IMR-90 (cell line): ENCODE measurements at regions not wholly inside any gene's neighbourhood (a gene's known extent, or its start where the extent isn't known, plus 50 kb on each side); places are given as distances from the start of the nearest gene placed in this dataset.
A peak's percentile ranks its signal among the peaks of the same experiment; 100 is the strongest.

Experiments
- ATAC-seq: fragments of 200-7000 bp; cut with Tn5 transposase; 2 replicates; pipeline ENCODE4 v1.9.1; 2020; ENCODE audit warnings: low read depth, mild to moderate bottlenecking, moderate library complexity
- BruUV-seq: library from RNA; stranded (reverse); fragments of 400-500 nt; replicated peaks from 2 replicates; lab custom pipeline; 2021; lab: Mats Ljungman, UMichigan
- CTCF ChIA-PET: fragments of 300-600 bp; formaldehyde crosslinking; extraction: SDS; loops from one replicate; lab custom pipeline; 2021; ENCODE audit warnings: antibody characterized with exemption; lab: Yijun Ruan, JAX
- POLR2A ChIA-PET: fragments of 300-600 bp; sonication (Branson Sonifier 250); formaldehyde crosslinking; loops from one replicate; lab custom pipeline; 2022; ENCODE audit warnings: antibody characterized with exemption; ENCODE audit not compliant: unreplicated experiment; lab: Charles Lee
- DNase-seq: peaks from one replicate; pipeline ENCODE4 v3.0.0; 2013
- H2AFZ ChIP-seq: replicated peaks from 2 replicates; pipeline ENCODE3; 2013; ENCODE audit warnings: low read length, mild to moderate bottlenecking; ENCODE audit not compliant: poor library complexity
- H2AK5ac ChIP-seq: 2 replicates; pipeline ENCODE4 v1.6.1; 2013; ENCODE audit warnings: low read depth, low read length, inconsistent platforms
- H2AK9ac ChIP-seq: replicated peaks from 2 replicates; pipeline ENCODE3; 2013; ENCODE audit warnings: mild to moderate bottlenecking, low read depth, low read length, moderate library complexity; ENCODE audit not compliant: poor library complexity
- H2BK120ac ChIP-seq: 2 replicates; pipeline ENCODE4 v1.6.1; 2013; ENCODE audit warnings: low read depth, low read length, inconsistent platforms
- H2BK15ac ChIP-seq: 3 replicates; pipeline ENCODE4 v1.6.1; 2013; ENCODE audit warnings: low read depth, low read length, inconsistent platforms
- H2BK20ac ChIP-seq: 2 replicates; pipeline ENCODE4 v1.6.1; 2013; ENCODE audit warnings: low read depth, mild to moderate bottlenecking, inconsistent platforms, low read length, moderate library complexity
- H2BK5ac ChIP-seq: 2 replicates; pipeline ENCODE4 v1.6.1; 2013; ENCODE audit warnings: mild to moderate bottlenecking, low read depth, low read length, inconsistent platforms; ENCODE audit not compliant: poor library complexity, severe bottlenecking
- H3K14ac ChIP-seq: replicated peaks from 2 replicates; pipeline ENCODE4 v1.6.1; 2013; ENCODE audit warnings: low read depth, low read length, inconsistent platforms
- H3K18ac ChIP-seq: 2 replicates; pipeline ENCODE4 v1.6.1; 2013; ENCODE audit warnings: low read depth, low read length, control low read depth
- H3K23ac ChIP-seq: 2 replicates; pipeline ENCODE4 v1.6.1; 2013; ENCODE audit warnings: low read depth, low read length, inconsistent platforms
- H3K27ac ChIP-seq: 2 replicates; pipeline ENCODE4 v1.5.1; 2013; ENCODE audit warnings: mild to moderate bottlenecking, control low read depth, low read length; ENCODE audit not compliant: insufficient read depth
- H3K27me3 ChIP-seq: 2 replicates; pipeline ENCODE4 v1.6.1; 2013; ENCODE audit warnings: low read length; ENCODE audit not compliant: control insufficient read depth, insufficient read depth
- H3K36me3 ChIP-seq: 2 replicates; pipeline ENCODE4 v1.6.1; 2013; ENCODE audit warnings: low read length, mixed read lengths; ENCODE audit not compliant: control insufficient read depth, insufficient read depth
- H3K4ac ChIP-seq: 2 replicates; pipeline ENCODE4 v1.6.1; 2013; ENCODE audit warnings: low read depth, low read length, inconsistent platforms
- H3K4me1 ChIP-seq: 2 replicates; pipeline ENCODE4 v1.6.1; 2013; ENCODE audit warnings: low read length, mixed read lengths; ENCODE audit not compliant: control insufficient read depth, insufficient read depth
- H3K4me2 ChIP-seq: 2 replicates; pipeline ENCODE4 v1.6.1; 2013; ENCODE audit warnings: low read depth, mild to moderate bottlenecking, control low read depth, low read length, moderate library complexity
- H3K4me3 ChIP-seq: 2 replicates; pipeline ENCODE4 v1.5.1; 2013; ENCODE audit warnings: low read depth, mild to moderate bottlenecking, control low read depth, low read length, moderate library complexity; ENCODE audit not compliant: insufficient read depth
- H3K56ac ChIP-seq: 2 replicates; pipeline ENCODE4 v1.6.1; 2013; ENCODE audit warnings: low read length, inconsistent platforms; ENCODE audit not compliant: insufficient read depth; ENCODE audit errors: extremely low read depth
- H3K79me1 ChIP-seq, 2 experiments: 2 replicates each; pipeline ENCODE4 v1.6.1; 2013; ENCODE audit warnings: low read length in 2 of 2, inconsistent platforms in 1 of 2, low read depth in 1 of 2
- H3K9ac ChIP-seq: 2 replicates; pipeline ENCODE4 v1.6.1; 2013; ENCODE audit warnings: low read depth, low read length, control low read depth
- H3K9me1 ChIP-seq: 2 replicates; pipeline ENCODE4 v1.6.1; 2013; ENCODE audit warnings: low read length, inconsistent platforms; ENCODE audit not compliant: insufficient read depth
- H3K9me3 ChIP-seq: 2 replicates; pipeline ENCODE4 v1.6.1; 2013; ENCODE audit warnings: low read length; ENCODE audit not compliant: control insufficient read depth, insufficient read depth
- H4K20me1 ChIP-seq: 2 replicates; pipeline ENCODE4 v1.6.1; 2013; ENCODE audit warnings: low read length, inconsistent platforms; ENCODE audit not compliant: insufficient read depth
- H4K5ac ChIP-seq: 2 replicates; pipeline ENCODE4 v1.6.1; 2013; ENCODE audit warnings: mild to moderate bottlenecking, low read depth, low read length, control low read depth
- H4K8ac ChIP-seq, 2 experiments: 2 replicates each; pipeline ENCODE4 v1.6.1; 2013; ENCODE audit warnings: low read depth in 2 of 2, low read length in 2 of 2, control low read depth in 1 of 2, inconsistent platforms in 1 of 2
- H4K91ac ChIP-seq: 2 replicates; pipeline ENCODE4 v1.6.1; 2013; ENCODE audit warnings: low read depth, low read length, inconsistent platforms; ENCODE audit not compliant: insufficient read depth
- CEBPB ChIP-seq: IDR thresholded peaks from 2 replicates; pipeline ENCODE4 v1.6.1; 2012; ENCODE audit warnings: low read depth, low read length, improper control_type of control experiment
- CHD1 ChIP-seq: IDR thresholded peaks from 2 replicates; pipeline ENCODE4 v1.6.1; 2012; ENCODE audit warnings: low read depth, low read length, improper control_type of control experiment
- ELK1 ChIP-seq: fragments of 150-350 bp; IDR thresholded peaks from 2 replicates; pipeline ENCODE4 v1.6.1; 2016; ENCODE audit warnings: low read depth, mild to moderate bottlenecking, low read length, moderate library complexity, borderline replicate concordance
- FOS ChIP-seq: fragments of 150-350 bp; IDR thresholded peaks from 2 replicates; pipeline ENCODE4 v1.6.1; 2016; ENCODE audit warnings: low read depth, low read length
- MAFK ChIP-seq: IDR thresholded peaks from 2 replicates; pipeline ENCODE4 v1.6.1; 2012; ENCODE audit warnings: low read depth, low read length, improper control_type of control experiment
- MAZ ChIP-seq: IDR thresholded peaks from 2 replicates; pipeline ENCODE4 v1.6.1; 2012; ENCODE audit warnings: low read depth, mild to moderate bottlenecking, low read length, improper control_type of control experiment, moderate library complexity, borderline replicate concordance
- MXI1 ChIP-seq: IDR thresholded peaks from 2 replicates; pipeline ENCODE4 v1.6.1; 2012; ENCODE audit warnings: low read depth, mild to moderate bottlenecking, low read length, moderate library complexity, borderline replicate concordance
- POLR2A ChIP-seq: IDR thresholded peaks from 2 replicates; pipeline ENCODE4 v1.6.1; 2012; ENCODE audit warnings: mild to moderate bottlenecking, low read depth, low read length
- SMC3 ChIP-seq: fragments of 150-350 bp; IDR thresholded peaks from 2 replicates; pipeline ENCODE4 v1.6.1; 2016; ENCODE audit warnings: low read depth, mild to moderate bottlenecking, antibody characterized with exemption, low read length, moderate library complexity
- USF2 ChIP-seq: fragments of 150-350 bp; IDR thresholded peaks from 2 replicates; pipeline ENCODE4 v1.6.1; 2017; ENCODE audit warnings: mild to moderate bottlenecking, antibody characterized with exemption, low read length, low read depth
- WGBS, 2 experiments: methylation state at CpG; one replicate each; pipeline versions ENCODE4 v1.1.5 to v1.1.7; 2013; ENCODE audit warnings: missing lambda C conversion rate in 2 of 2; ENCODE audit not compliant: insufficient read length in 1 of 2; ENCODE audit errors: extremely low coverage in 2 of 2; 5-methylcytosine and 5-hydroxymethylcytosine counted together
- dilution Hi-C: fragments of 300-500 bp; cut with HindIII; formaldehyde crosslinking; loops from one replicate; pipeline ENCODE4 v1.14.3; 2018; ENCODE audit warnings: low sequenced_read_pairs; ENCODE audit not compliant: unreplicated experiment
- in situ Hi-C: fragments of 300-500 bp; cut with MboI; formaldehyde crosslinking; loops from 3 replicates; pipeline ENCODE4 v1.14.3; 2019; ENCODE audit warnings: low sequenced_read_pairs, inconsistent platforms, mixed read lengths
- intact Hi-C: fragments of 100-400 bp; cut with micrococcal nuclease; formaldehyde crosslinking; loops from 2 replicates; pipeline ENCODE4 v1.10.0; 2022
- TF ChIP-seq, protein P1 (sequence below): conservative IDR thresholded peaks from 2 replicates; pipeline ENCODE4 v1.5.1; 2012; ENCODE audit warnings: mild to moderate bottlenecking, low read depth, low read length, improper control_type of control experiment

DNA sequence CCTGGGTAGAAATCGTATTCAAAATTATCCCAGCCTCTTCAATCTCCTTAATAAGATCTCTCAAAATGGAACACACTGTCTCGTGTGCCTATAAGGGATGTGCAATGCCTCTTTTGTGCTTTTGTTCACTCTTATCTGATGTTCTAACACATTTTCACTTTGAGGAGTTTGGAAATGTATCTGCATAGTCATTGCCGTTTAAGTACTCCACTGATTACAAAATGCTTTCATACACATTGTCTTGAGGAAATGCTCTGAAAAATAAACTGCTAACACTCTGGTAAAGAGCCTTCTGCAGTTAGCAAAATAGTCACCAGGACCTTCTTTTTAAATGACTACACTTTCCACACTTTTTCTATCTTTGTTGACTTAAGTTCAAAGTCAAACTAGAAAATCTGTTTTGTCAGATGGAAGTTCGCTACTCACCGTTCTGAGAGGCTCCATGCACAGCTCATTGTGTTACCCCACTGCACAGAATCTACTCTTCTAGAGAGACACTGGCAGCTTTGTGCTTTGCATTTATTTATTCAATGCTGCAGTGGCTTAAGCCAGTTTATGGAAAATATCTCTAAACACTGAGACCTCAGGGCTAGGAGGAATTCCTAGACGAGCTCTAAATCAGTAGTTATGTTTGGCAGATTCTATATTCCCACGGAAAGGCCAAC is 159.0 kb downstream of the CHIC2 start (continued):
- no peak for TF ChIP-seq MXI1

DNA sequence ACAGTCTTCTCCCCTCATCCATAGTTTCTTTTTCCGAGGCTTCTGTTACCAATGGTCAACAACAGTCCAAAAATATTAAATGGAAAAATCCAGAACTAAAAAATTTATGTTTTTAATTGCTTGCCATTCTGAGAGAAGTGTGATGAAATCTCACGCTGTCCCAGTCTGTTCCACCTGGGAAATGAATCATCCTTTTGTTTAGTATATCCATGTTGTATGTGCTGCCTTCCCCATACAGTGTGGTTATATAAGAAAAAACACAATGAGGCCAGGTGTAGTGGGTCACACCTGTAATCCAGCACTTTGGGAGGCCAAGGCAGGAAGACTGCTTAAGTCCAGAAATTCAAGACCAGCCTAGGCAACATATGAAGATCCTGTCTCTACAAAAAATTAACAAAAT is 161.6 kb downstream of the CHIC2 start:
- in situ Hi-C loops (loop anchor here (10.0 to 25.0 kb wide), 2 partner anchors 715 to 888 kb away; no protein-coding TSS in a partner anchor), dilution Hi-C loops (no loop called here), intact Hi-C loops (no loop called here)
- Histone ChIP-seq H2BK20ac (no peak overlapping the region), H3K4me1 (peaks cover 17% of the 10 kb centered on the region), H4K8ac (no peak overlapping the region), H2AK5ac (0 out of 2 replicates have a peak overlapping the region, but pooled peaks have one; percentile 38), H3K36me3 (no peaks in the 10 kb centered on the region), H2BK5ac (no peak overlapping the region), H3K79me1 (0 out of 4 replicates have a peak, but pooled peaks cover 0 to 4% of the 10 kb centered on the region in 2 experiments), H4K5ac (no peak overlapping the region), H3K9ac (no peak overlapping the region), H3K4me2 (no peak overlapping the region), H3K18ac (no peak overlapping the region), H4K20me1 (no peaks in the 10 kb centered on the region), H4K91ac (no peak overlapping the region), H2BK120ac (no peak overlapping the region), H2AFZ (no peak overlapping the region), H3K9me3 (no peaks in the 10 kb centered on the region), H3K14ac (no peak overlapping the region), H3K27ac (no peak overlapping the region), H3K27me3 (no peaks in the 10 kb centered on the region), H3K9me1 (peaks cover 3% of the 10 kb centered on the region; the same call in 1 of the 2 replicates), H3K4me3 (no peak overlapping the region), H2AK9ac (no peak overlapping the region), H3K4ac (no peak overlapping the region), H2BK15ac (0 out of 3 replicates have a peak overlapping the region, but pooled peaks have one; percentile 10), H3K23ac (no peak overlapping the region), H3K56ac (no peak overlapping the region)
- no CpG with 5 or more reads among the region's 2 CpGs for WGBS, 2 experiments
- DNase-seq, result no peak
- no peak for ATAC-seq
- BruUV-seq, result no TSS peak
- ChIA-PET POLR2A (no interaction called here), CTCF (interaction anchor here (0.6 kb wide), 1 partner anchor 197 kb away, joined by 3 read pairs; no protein-coding TSS in a partner anchor)
- no peak for TF ChIP-seq FOS
- TF ChIP-seq, protein P1, sequence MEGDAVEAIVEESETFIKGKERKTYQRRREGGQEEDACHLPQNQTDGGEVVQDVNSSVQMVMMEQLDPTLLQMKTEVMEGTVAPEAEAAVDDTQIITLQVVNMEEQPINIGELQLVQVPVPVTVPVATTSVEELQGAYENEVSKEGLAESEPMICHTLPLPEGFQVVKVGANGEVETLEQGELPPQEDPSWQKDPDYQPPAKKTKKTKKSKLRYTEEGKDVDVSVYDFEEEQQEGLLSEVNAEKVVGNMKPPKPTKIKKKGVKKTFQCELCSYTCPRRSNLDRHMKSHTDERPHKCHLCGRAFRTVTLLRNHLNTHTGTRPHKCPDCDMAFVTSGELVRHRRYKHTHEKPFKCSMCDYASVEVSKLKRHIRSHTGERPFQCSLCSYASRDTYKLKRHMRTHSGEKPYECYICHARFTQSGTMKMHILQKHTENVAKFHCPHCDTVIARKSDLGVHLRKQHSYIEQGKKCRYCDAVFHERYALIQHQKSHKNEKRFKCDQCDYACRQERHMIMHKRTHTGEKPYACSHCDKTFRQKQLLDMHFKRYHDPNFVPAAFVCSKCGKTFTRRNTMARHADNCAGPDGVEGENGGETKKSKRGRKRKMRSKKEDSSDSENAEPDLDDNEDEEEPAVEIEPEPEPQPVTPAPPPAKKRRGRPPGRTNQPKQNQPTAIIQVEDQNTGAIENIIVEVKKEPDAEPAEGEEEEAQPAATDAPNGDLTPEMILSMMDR, result no peak
- TF ChIP-seq MAFK, result no peak
- no peak for TF ChIP-seq MAZ
- TF ChIP-seq MXI1, result no peak
- no peak for TF ChIP-seq CHD1
- TF ChIP-seq POLR2A, result no peak
- no peak for TF ChIP-seq ELK1
- no peak for TF ChIP-seq CEBPB
- no peak for TF ChIP-seq USF2
- TF ChIP-seq SMC3, result no peak
